HFF-Myc (cell line): ENCODE measurements at regions not wholly inside any gene's neighbourhood (a gene's known extent, or its start where the extent isn't known, plus 50 kb on each side); places are given as distances from the start of the nearest gene placed in this dataset.

Source experiments
- DNase-seq: peaks from one replicate; pipeline ENCODE4 v3.0.0-alpha.2; 2011; ENCODE audit warnings: low read depth; ENCODE audit errors: extremely low read depth
- H3K4me3 ChIP-seq: replicated peaks from 2 replicates; pipeline ENCODE4 v1.5.1; 2011; ENCODE audit warnings: low read depth, mild to moderate bottlenecking, control low read depth, low read length
- TF ChIP-seq, protein P1 (sequence below): IDR thresholded peaks from 2 replicates; pipeline ENCODE4 v1.5.1; 2012; ENCODE audit warnings: mild to moderate bottlenecking, low read depth, low read length, control low read depth; ENCODE audit errors: missing control alignments

DNA sequence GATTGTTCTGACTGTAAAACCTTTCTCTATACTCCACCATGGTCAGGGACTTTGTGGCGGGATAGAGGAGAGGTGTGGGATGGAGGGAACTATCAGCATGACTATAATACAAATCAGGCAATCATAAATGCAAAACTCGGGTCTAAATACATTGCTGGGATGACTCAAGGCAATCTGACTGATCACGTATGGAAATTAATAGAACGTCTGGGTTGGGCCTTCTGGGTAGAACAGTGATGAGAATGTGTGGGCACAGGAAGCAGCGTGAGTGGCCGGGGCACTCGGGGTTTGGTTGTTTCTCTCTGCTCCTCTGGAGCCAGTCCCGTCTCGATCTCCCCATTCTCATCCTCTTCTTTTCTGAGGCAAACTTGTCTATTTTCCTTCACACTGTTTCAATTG, 485.8 kb downstream of the VRK1 start:
- DNase-seq: no peak
- TF ChIP-seq, protein P1, sequence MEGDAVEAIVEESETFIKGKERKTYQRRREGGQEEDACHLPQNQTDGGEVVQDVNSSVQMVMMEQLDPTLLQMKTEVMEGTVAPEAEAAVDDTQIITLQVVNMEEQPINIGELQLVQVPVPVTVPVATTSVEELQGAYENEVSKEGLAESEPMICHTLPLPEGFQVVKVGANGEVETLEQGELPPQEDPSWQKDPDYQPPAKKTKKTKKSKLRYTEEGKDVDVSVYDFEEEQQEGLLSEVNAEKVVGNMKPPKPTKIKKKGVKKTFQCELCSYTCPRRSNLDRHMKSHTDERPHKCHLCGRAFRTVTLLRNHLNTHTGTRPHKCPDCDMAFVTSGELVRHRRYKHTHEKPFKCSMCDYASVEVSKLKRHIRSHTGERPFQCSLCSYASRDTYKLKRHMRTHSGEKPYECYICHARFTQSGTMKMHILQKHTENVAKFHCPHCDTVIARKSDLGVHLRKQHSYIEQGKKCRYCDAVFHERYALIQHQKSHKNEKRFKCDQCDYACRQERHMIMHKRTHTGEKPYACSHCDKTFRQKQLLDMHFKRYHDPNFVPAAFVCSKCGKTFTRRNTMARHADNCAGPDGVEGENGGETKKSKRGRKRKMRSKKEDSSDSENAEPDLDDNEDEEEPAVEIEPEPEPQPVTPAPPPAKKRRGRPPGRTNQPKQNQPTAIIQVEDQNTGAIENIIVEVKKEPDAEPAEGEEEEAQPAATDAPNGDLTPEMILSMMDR: no peak
- no peak overlapping the region for H3K4me3 ChIP-seq

DNA sequence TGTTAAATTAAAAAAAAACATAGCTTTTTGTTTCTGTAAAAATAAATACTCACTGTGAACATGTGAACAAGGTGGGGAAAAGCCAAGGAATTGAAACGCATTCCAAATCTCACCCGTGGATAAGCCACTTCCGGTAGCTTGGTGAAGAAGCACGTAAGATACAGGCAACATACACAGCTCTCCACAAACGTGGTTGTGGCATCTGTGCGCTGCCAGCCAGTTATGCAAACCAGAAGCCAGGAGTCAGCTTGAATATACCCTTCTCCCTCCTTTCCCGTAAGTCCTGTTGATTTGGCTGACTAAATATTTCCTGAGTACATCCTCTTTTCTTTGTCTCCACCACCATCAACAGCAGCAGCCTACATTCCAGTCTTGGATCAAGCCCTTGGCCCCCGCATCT, 486.2 kb downstream of the VRK1 start:
- no peak for DNase-seq
- TF ChIP-seq, protein P1: no peak
- H3K4me3 ChIP-seq: no peak overlapping the region

DNA sequence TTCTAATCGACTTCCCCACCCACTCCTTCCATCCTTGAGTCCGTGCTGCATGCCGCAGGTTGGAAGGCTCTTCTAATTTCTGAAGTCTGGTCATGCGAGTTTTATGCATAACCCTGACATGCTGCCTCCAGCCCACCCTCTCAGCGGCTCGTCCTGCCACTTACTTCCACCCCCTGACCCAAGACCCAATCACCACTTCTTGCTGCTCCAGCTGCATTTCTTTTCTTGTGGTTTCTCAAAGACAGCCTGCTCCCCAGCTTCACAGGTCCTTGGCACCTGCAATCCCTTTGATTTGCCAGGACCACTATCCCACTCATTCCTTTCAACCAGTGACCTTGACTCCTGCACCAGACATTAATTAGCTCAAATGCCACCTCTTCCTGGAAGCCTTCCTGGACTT, 486.7 kb downstream of the VRK1 start:
- no peak for DNase-seq
- TF ChIP-seq, protein P1: no peak
- no peak overlapping the region for H3K4me3 ChIP-seq

DNA sequence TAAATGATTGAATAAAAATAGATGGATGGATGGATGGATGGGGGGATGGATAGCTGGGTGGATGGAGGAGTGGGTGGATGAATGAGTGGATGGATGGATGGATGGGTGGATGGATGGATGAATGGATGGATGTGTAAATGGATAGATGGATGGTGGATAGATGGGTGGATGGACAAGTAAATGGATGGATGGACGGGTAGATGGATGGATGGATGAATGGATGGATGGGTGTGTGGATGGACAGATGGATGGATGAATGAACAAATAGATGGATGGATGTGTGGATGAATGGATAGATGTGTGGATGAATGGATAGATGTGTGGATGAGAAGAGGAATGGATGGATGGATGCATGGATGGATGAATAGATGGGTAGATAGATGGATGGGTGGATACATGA, 490.8 kb downstream of the VRK1 start:
- H3K4me3 ChIP-seq: no peak overlapping the region
- no peak for DNase-seq
- TF ChIP-seq, protein P1: no peak

DNA sequence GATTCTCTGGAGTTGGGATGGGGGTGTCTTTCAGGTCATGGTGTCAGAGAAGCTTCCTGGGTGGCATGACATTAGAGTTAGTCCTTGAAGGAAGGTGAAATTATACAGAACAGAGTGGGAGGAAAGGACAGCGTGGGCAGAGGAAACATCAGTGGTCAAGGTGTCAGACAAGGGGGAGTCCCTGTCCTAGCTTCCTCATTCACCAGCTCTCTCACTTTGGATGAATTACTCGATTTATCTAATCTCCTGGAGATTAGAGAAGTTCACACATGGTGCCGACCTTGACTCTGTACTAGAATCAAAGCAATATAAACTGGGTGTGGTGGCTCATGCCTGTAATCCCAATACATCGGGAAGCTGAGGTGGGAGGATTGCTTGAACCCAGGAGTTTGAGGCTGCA, 492.9 kb downstream of the VRK1 start:
- DNase-seq: no peak
- TF ChIP-seq, protein P1: no peak
- no peak overlapping the region for H3K4me3 ChIP-seq

DNA sequence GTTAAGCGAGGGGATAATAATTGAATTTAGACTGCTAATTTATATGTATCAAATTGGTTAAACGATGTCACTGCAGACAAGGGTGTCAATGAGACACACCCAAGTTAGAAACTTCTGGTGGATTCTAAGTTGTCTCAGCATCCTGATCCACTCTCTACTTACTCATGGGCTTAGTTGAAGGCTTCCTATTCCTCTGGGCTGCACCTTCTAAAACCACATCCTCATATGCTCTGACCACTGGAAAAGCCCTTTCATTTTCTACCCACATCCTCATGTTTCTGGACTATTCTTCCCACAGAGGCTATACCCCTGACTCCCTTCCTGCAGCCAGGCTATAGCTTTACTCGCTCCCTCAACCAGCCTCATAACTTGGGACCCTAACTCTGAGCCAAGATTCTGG, 493.8 kb downstream of the VRK1 start:
- no peak for DNase-seq
- H3K4me3 ChIP-seq: no peak overlapping the region
- TF ChIP-seq, protein P1: no peak

DNA sequence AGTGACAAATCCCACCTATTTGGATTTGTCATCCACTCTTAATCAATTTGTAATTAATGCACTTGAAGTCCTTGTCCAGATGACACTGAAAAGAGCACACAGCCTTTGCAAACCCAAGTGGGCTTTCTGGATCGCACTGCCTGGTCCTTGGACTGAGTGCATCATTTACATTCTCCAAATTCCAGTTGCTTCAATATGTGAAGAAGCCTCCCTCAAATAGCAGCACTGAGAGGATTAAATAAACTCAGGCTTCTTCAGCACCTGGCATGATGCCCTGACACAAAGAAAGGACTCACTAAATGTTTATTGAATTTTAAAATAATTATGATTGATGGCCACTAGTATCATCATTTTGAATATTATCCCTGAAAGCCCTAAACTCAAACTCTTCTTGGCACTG, 496.5 kb downstream of the VRK1 start:
- no peak for DNase-seq
- H3K4me3 ChIP-seq: no peak overlapping the region
- TF ChIP-seq, protein P1: no peak
